Vagina (tissue), 2 donors: ENCODE measurements at regions not wholly inside any gene's neighbourhood (a gene's known extent, or its start where the extent isn't known, plus 50 kb on each side); places are given as distances from the start of the nearest gene placed in this dataset.

Source experiments
- POLR2A ChIP-seq, 2 donors: fragments of 450-650 bp; IDR thresholded peaks; one replicate each; pipeline ENCODE4 v1.6.1; 2017; ENCODE audit warnings: antibody characterized with exemption in 2 of 2, mild to moderate bottlenecking in 2 of 2, moderate library complexity in 2 of 2
- POLR2AphosphoS5 ChIP-seq, 2 donors: sonication (generic); formaldehyde crosslinking; IDR thresholded peaks; one replicate each; pipeline ENCODE4 v1.9.0; 2017; ENCODE audit warnings: antibody characterized with exemption in 2 of 2, mild to moderate bottlenecking in 2 of 2, low read depth in 1 of 2; ENCODE audit not compliant: insufficient read depth in 1 of 2
- TF ChIP-seq, protein P1 (sequence below), 3 experiments: fragments of 450-650 bp in 2 of 3; fragments of 200-600 bp in 1 of 3; sonication (generic) in 1 of 3; IDR thresholded peaks; one replicate each; pipeline ENCODE4 v1.5.1; 2017 to 2019; ENCODE audit warnings: antibody characterized with exemption in 3 of 3, mild to moderate bottlenecking in 2 of 3, moderate library complexity in 2 of 3

DNA sequence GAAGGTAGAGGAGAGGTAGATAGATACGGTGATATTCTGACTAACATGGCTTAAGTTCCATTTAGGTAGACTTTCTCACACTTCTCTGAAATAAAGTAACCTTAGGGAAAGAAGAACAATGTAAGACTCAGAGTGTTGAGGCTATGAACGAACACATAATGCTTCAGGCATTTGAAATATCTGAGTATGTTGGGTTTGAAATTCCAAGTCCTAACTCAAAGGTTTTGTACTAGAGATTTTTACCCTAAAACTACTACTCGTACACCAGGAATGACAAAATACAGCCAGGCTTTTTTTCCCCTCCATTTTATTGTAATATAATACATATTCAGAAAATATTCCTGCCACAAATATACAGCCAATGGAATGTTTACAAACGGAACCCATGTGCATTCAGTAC, 592.6 kb downstream of the ETS1 start:
- TF ChIP-seq POLR2A (IDR thresholded peaks at IDR 0.05) (no peak), POLR2AphosphoS5 (IDR thresholded peaks at IDR 0.05; ENCODE audit: insufficient read depth in 1 of 2, low read depth in 1 of 2) (no peak)
- TF ChIP-seq, protein P1, sequence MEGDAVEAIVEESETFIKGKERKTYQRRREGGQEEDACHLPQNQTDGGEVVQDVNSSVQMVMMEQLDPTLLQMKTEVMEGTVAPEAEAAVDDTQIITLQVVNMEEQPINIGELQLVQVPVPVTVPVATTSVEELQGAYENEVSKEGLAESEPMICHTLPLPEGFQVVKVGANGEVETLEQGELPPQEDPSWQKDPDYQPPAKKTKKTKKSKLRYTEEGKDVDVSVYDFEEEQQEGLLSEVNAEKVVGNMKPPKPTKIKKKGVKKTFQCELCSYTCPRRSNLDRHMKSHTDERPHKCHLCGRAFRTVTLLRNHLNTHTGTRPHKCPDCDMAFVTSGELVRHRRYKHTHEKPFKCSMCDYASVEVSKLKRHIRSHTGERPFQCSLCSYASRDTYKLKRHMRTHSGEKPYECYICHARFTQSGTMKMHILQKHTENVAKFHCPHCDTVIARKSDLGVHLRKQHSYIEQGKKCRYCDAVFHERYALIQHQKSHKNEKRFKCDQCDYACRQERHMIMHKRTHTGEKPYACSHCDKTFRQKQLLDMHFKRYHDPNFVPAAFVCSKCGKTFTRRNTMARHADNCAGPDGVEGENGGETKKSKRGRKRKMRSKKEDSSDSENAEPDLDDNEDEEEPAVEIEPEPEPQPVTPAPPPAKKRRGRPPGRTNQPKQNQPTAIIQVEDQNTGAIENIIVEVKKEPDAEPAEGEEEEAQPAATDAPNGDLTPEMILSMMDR (IDR thresholded peaks at IDR 0.05) = no peak
